Activated T-cell treated with anti-CD3 and anti-CD28 coated beads, Interleukin-2, amount 50 U/mL, for 24 hours (primary cell): ENCODE measurements at regions not wholly inside any gene's neighbourhood (a gene's known extent, or its start where the extent isn't known, plus 50 kb on each side); places are given as distances from the start of the nearest gene placed in this dataset.

Source experiments
- DNase-seq: peaks from one replicate; pipeline ENCODE4 v3.0.0-alpha.2; 2020
- H3K27ac Mint-ChIP-seq: 2 replicates; pipeline ENCODE4 v1.8.0; 2020; ENCODE audit warnings: mild to moderate bottlenecking, mixed read lengths
- H3K27me3 Mint-ChIP-seq: 2 replicates; pipeline ENCODE4 v1.8.0; 2020; ENCODE audit warnings: mixed read lengths
- H3K36me3 Mint-ChIP-seq: 2 replicates; pipeline ENCODE4 v1.8.0; 2020; ENCODE audit warnings: low read depth, mixed read lengths
- H3K4me1 Mint-ChIP-seq: 2 replicates; pipeline ENCODE4 v1.8.0; 2020; ENCODE audit warnings: low read depth, mixed read lengths
- H3K4me3 Mint-ChIP-seq: 2 replicates; pipeline ENCODE4 v1.8.0; 2020; ENCODE audit warnings: mild to moderate bottlenecking, moderate library complexity, mixed read lengths
- H3K9me3 Mint-ChIP-seq: 2 replicates; pipeline ENCODE4 v1.8.0; 2020; ENCODE audit warnings: mixed read lengths

DNA sequence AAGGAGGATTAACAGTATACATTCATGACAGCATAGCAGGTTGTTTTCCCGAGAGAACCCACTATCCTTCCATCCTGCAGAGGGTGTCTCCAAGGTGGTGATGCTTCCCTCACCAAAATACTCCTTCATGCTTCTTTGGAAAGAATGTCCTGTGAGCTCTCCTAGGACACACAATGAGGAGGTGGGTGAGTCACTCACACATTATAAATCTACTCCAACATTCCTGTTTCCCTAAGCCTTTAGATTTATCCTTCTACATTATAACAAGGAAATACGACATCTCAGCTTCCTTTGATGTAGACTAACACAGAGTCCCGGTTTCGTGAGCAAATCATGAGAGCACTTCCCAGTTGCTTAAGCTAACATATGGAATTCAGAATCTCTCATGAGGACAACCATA lies 689.7 kb upstream of the CELF2 start:
- no peaks in the 10 kb centered on the region for H3K9me3 Mint-ChIP-seq
- no peak overlapping the region for H3K27ac Mint-ChIP-seq
- H3K36me3 Mint-ChIP-seq = no peaks in the 10 kb centered on the region
- no peak overlapping the region for H3K4me3 Mint-ChIP-seq
- H3K27me3 Mint-ChIP-seq = peaks cover 30% of the 10 kb centered on the region
- DNase-seq = no peak
- no peaks in the 10 kb centered on the region for H3K4me1 Mint-ChIP-seq

DNA sequence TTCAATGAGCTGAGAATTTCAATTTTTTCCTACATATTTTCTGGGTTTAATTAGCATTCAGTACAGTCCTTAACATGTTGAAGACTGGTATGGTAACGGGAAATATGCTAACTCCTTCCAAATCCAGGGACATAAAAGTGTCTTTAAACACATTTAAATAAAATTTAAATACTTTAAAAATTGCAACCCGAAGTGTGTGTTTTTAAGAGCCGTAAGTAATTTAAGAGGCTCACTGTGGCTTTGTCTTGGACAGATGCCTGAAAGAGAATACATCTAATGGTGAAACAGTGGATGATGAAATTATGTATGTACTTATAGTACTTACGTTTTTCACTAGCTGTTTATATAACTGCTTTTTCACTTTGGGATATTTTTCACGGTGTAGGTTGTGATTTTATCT lies 687.3 kb upstream of the CELF2 start:
- Mint-ChIP-seq H3K27me3 (peaks cover 36% of the 10 kb centered on the region), H3K36me3 (no peaks in the 10 kb centered on the region), H3K27ac (no peak overlapping the region), H3K9me3 (no peaks in the 10 kb centered on the region), H3K4me1 (no peaks in the 10 kb centered on the region), H3K4me3 (no peak overlapping the region)
- no peak for DNase-seq

DNA sequence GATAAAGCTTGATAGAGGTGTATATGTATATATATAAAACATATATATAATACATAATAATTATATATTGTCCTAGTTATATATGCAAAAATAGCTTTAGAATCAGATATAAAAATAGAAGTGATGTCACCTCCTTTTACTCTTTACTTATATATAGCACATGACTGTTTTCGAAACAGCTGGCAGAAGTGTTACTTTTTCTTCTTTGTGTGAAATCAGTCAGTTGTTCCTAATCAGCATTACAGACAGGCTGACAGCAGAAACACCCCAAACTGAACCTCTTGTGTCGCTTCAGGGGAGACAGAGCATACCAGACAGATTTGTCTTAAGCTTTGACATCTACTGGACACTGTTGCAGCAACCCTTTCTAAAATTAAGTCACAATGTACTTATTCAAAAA lies 684.9 kb upstream of the CELF2 start:
- Mint-ChIP-seq H3K4me3 (no peak overlapping the region), H3K9me3 (no peaks in the 10 kb centered on the region), H3K27me3 (peaks cover 30% of the 10 kb centered on the region), H3K4me1 (no peaks in the 10 kb centered on the region), H3K36me3 (no peaks in the 10 kb centered on the region), H3K27ac (no peak overlapping the region)
- no peak for DNase-seq

DNA sequence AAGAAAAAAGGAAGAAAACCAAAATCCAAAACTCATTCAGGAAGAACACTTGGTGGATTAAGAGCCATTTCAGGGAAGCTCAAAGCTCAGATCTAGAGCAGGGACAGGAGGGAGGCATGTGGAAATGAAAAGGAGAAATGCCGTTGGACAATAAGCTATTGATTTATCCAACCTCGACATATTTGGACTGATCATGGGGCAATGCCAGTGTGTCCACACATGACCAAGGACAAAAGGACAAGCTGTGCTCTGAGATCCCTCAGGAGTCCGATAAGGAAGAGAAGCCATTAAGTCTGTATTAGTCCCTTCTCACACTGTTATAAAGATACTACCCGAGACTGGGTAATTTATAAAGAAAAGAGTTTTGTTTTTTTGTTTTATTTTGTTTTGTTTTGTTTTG lies 684.0 kb upstream of the CELF2 start:
- peaks cover 25% of the 10 kb centered on the region for H3K27me3 Mint-ChIP-seq
- H3K27ac Mint-ChIP-seq = no peak overlapping the region
- H3K4me3 Mint-ChIP-seq = no peak overlapping the region

DNA sequence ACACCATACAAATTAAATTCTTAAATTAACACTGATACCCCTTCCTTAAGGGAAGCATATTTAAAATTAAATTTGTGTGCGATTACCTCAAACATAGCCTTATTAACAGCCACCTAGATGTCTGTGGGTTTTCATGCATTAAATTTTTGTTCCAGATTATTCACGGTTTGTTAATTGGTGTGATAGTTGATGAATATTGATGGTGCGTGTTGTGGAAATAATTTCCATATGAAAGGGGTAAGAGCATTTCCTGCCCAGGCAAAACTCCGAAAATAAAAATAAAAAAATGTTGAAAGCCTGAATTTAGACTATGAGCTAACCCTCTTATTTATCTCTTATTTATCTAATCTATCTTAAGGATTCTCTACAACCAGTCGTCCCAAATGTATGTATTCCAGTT lies 679.3 kb upstream of the CELF2 start:
- Mint-ChIP-seq H3K27me3 (peaks cover 15% of the 10 kb centered on the region), H3K36me3 (no peaks in the 10 kb centered on the region), H3K9me3 (no peaks in the 10 kb centered on the region), H3K27ac (no peak overlapping the region), H3K4me1 (no peaks in the 10 kb centered on the region), H3K4me3 (no peak overlapping the region)
- no peak for DNase-seq

More for the DNA sequence above, 684.0 kb upstream of the CELF2 start:
- DNase-seq = no peak
- Mint-ChIP-seq H3K4me1 (no peaks in the 10 kb centered on the region), H3K9me3 (no peaks in the 10 kb centered on the region), H3K36me3 (no peaks in the 10 kb centered on the region)

DNA sequence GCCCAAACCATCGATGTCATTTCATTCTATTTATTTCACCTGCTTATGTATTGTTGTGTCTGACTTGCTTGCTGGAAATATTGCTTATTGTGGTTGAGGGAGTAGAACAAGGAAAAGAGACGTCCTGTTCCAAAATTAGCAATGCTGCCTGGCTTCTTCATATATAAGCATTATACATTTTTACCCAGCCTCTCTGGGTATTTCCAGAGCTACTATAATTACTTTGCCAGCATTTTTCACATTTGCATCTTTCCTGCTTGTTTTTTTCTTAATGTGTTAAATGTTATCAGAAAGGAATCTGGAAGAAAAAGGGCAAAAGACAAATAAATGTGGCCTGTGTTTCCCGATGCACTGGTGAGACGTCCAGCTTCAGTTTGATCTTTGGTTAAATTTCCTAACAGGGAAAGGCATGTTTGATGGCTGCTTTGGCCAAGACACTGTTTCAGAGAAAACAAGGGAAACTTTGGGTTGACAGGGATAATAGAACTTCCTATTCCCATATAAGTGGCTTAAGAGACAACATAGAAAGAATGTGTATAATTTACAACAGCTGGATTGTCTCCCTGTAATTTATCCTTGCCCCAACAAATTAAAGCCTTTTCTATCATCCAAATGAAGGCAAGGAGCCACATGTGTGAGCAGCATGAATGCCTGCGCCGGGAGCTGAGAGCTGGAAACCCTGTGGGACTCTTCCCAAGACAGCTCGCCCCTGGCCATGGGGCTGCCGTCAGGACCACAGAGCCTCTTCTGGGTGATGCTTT lies 671.1 kb upstream of the CELF2 start:
- H3K27me3 Mint-ChIP-seq = peaks cover 3% of the 10 kb centered on the region
- no peak for DNase-seq
- no peaks in the 10 kb centered on the region for H3K9me3 Mint-ChIP-seq
- no peaks in the 10 kb centered on the region for H3K36me3 Mint-ChIP-seq
- H3K27ac Mint-ChIP-seq = no peak overlapping the region
- no peaks in the 10 kb centered on the region for H3K4me1 Mint-ChIP-seq
- no peak overlapping the region for H3K4me3 Mint-ChIP-seq

DNA sequence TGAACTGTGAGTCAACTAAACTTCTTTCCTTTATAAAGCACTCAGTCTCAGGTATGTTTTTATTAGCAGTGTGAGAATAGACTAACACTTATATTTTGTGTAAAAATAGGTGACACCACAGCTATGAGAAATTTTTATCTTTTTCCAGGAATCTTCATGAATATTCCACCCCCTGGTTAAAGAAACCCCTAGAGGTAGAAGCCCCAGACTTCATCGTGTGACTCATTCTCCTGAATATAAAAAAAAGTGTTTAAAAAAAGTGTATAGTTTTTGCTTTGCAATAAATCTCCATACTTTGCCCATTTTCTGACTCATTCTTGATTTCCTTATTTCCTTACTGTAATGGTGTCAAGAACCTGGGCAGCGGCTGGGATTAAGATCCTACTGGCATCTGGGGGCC lies 667.6 kb upstream of the CELF2 start:
- Mint-ChIP-seq H3K36me3 (no peaks in the 10 kb centered on the region), H3K4me1 (no peaks in the 10 kb centered on the region), H3K9me3 (no peaks in the 10 kb centered on the region), H3K27me3 (peaks cover 15% of the 10 kb centered on the region), H3K4me3 (no peak overlapping the region), H3K27ac (no peak overlapping the region)
- no peak for DNase-seq

DNA sequence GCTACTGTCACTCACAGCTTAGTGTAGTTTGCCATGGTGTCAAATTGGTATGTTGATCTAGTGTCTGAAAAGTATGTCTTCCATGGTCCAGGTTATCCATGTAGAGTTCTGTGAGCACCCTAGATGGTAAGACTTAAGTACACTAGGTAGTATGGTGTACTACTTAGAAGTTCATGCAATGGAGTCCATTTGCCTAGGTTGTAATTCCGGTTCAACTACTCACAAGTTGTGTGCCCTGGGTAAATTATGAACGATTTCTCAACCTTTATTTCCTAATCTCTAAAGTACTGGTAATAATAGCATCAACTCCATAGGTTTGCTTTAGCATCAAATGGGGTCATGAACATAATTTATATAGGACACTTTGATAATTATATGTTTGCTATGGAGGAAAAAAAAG lies 666.2 kb upstream of the CELF2 start:
- no peak for DNase-seq
- Mint-ChIP-seq H3K36me3 (no peaks in the 10 kb centered on the region), H3K4me1 (no peaks in the 10 kb centered on the region), H3K27me3 (peaks cover 18% of the 10 kb centered on the region), H3K27ac (no peak overlapping the region), H3K4me3 (no peak overlapping the region), H3K9me3 (no peaks in the 10 kb centered on the region)

DNA sequence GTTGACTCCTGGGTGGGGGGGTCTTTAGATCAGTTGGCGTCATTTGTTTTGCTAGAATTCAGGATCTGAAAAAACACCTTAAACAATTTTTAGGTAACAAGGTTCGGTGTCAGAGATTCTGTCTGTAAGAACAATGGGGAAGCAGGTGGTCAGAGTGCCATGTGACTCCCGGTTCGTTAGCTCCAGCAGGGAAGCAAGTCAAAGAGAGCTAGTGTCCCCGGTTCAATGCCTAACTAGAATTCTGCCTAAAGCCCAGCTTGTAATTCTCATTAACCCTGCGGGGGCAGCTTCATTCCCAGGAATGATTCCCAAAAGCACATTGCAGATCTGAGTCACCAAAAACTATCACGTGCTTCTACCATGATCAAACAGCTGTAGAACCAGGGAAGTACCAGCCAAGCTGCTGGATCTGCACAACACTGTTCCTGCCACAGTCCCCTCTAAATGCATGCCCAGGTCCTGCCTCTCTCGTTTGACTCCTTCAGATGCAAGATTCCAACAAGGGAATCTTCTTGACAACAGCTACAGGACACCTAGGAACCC lies 664.3 kb upstream of the CELF2 start:
- H3K9me3 Mint-ChIP-seq = no peaks in the 10 kb centered on the region
- no peak for DNase-seq
- no peak overlapping the region for H3K27ac Mint-ChIP-seq
- H3K4me3 Mint-ChIP-seq = no peak overlapping the region
- no peaks in the 10 kb centered on the region for H3K36me3 Mint-ChIP-seq
- H3K4me1 Mint-ChIP-seq = no peaks in the 10 kb centered on the region
- peaks cover 18% of the 10 kb centered on the region for H3K27me3 Mint-ChIP-seq

DNA sequence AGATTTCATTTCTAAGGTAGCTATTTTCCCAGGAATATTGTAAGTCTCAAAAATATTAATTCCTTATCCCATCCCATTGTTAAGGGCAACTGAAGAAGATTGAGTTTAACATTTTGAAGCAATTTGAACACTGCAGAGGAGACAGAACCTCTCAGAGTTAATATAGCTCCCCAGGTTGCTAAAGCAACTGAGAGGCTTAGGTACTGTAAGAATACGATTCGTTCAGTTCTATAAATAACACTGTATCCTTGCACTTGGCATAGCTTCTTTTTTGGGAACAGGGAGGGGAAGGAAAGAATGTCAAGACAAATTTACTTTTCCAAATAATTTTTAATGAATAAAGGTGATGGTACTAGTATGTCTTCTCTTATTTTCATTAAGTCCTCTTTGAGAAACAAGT lies 658.4 kb upstream of the CELF2 start:
- H3K36me3 Mint-ChIP-seq = no peaks in the 10 kb centered on the region
- H3K4me3 Mint-ChIP-seq = no peak overlapping the region
- peaks cover 20% of the 10 kb centered on the region for H3K27me3 Mint-ChIP-seq
- no peak for DNase-seq
- H3K27ac Mint-ChIP-seq = no peak overlapping the region
- H3K4me1 Mint-ChIP-seq = no peaks in the 10 kb centered on the region
- no peaks in the 10 kb centered on the region for H3K9me3 Mint-ChIP-seq

DNA sequence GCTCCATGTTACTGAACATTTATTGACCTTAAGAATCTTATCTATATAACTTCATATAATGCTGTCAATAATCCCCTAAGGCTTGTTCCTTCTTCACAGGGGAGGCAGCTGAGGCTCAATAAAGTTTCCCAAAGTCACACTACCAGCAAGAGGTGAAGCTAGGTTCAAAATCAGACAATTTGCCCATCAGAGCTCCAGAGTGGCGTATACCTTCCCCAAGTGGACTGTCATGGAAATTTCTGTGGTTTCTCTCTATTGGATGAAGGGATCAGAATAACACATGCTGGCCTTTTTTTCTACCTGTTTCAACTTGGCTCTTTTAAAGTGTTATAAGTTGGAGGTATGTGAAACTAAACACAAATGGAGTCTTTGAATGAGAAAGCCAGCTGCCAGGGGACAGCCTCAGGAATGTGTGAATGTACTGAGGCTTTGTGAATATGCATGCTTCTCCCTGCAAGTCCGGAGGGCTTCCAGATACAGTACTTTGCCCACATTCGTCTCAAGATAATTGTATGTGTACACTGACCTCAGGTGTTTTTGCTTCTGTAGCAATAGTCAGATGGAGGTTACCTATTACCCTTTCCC lies 656.3 kb upstream of the CELF2 start:
- no peak for DNase-seq
- no peaks in the 10 kb centered on the region for H3K9me3 Mint-ChIP-seq
- no peaks in the 10 kb centered on the region for H3K4me1 Mint-ChIP-seq
- H3K4me3 Mint-ChIP-seq = no peak overlapping the region
- H3K27me3 Mint-ChIP-seq = peaks cover 17% of the 10 kb centered on the region
- H3K36me3 Mint-ChIP-seq = no peaks in the 10 kb centered on the region
- no peak overlapping the region for H3K27ac Mint-ChIP-seq

DNA sequence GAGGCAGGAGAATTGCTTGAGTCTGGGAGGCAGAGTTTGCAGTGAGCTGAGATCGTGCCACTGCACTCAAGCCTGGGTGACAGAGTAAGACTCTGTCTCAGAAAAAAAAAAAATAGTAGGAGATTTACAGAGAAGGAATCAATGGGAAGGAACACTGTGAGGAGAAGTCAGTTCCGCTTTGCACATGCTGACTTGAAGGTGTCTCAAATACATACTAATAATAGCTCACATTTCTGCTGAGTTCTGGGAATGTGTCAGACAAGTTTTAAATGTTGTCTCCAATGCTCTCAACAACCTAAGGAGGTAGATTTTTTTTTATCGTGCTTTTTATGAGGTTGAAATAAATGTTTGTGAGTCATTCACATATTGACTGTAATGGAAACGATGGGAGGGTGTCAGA lies 654.9 kb upstream of the CELF2 start:
- no peaks in the 10 kb centered on the region for H3K4me1 Mint-ChIP-seq
- no peaks in the 10 kb centered on the region for H3K36me3 Mint-ChIP-seq
- H3K4me3 Mint-ChIP-seq = no peak overlapping the region
- H3K9me3 Mint-ChIP-seq = no peaks in the 10 kb centered on the region
- no peak for DNase-seq
- peaks cover 22% of the 10 kb centered on the region for H3K27me3 Mint-ChIP-seq
- H3K27ac Mint-ChIP-seq = no peak overlapping the region

DNA sequence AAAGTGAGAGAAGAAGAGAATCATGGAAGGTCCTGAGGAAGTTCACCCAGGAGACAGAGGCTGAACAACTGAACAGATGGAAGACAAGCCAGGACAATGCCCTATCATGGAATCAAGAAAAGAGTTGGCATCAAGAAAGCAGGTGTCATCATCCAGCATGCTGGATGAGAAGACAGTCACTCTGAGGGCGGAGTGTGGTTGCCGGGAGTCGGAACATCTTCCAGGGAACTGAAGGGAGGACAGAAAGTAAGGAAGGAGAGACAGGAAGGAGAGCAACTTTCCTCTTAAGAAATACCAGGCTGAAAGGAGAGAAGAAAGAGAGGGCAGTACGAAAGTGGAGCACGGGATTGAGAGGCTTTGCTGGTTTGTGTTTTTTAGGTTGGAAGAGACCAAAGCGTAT lies 654.5 kb upstream of the CELF2 start:
- Mint-ChIP-seq H3K36me3 (no peaks in the 10 kb centered on the region), H3K4me3 (no peak overlapping the region)

DNA sequence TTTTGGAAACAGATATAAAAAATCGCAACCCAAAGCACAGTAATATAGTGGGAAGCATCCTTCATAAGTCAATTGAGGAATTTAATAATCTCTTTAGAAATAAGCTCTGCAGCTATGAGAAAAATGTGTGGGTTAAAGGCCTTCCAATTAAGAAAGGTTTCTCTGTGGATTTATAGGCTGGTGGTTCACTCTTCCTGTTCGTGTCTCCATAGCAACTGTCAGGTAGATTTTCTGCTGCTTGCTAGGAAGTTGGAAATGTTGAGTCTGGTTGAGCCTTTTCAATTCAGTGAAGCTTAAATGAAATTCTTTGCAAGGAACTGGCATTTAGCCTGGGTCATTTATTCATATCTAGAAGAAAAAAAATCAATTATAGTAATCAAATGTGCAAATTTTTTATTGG lies 652.8 kb upstream of the CELF2 start:
- no peak for DNase-seq
- H3K4me1 Mint-ChIP-seq = no peaks in the 10 kb centered on the region
- peaks cover 22% of the 10 kb centered on the region for H3K27me3 Mint-ChIP-seq
- H3K27ac Mint-ChIP-seq = no peak overlapping the region
- no peak overlapping the region for H3K4me3 Mint-ChIP-seq
- no peaks in the 10 kb centered on the region for H3K36me3 Mint-ChIP-seq
- no peaks in the 10 kb centered on the region for H3K9me3 Mint-ChIP-seq

More for the DNA sequence above, 654.5 kb upstream of the CELF2 start:
- Mint-ChIP-seq H3K27me3 (peaks cover 22% of the 10 kb centered on the region), H3K27ac (no peak overlapping the region), H3K4me1 (no peaks in the 10 kb centered on the region), H3K9me3 (no peaks in the 10 kb centered on the region)
- DNase-seq = no peak

DNA sequence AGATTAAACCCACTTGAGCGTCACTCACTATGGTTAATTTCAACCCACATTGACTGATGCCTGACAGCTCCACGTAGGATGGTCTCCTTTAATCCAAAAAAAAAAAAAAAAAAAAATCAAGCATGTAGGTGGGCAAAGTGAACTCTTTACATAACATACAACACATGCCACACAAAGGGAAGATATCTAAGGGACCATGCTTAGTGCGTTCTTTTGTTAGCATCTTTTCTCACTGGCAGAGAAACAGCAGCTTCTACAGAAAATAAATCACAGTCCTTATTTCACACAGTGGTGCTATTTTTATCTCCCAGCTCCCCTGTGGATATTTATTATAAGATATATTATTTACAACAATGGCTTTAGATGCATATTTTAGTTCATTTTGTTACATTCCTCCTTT lies 652.0 kb upstream of the CELF2 start:
- peaks cover 22% of the 10 kb centered on the region for H3K27me3 Mint-ChIP-seq
- H3K27ac Mint-ChIP-seq = no peak overlapping the region
- no peak overlapping the region for H3K4me3 Mint-ChIP-seq
- H3K36me3 Mint-ChIP-seq = no peaks in the 10 kb centered on the region
- H3K4me1 Mint-ChIP-seq = no peaks in the 10 kb centered on the region
- no peaks in the 10 kb centered on the region for H3K9me3 Mint-ChIP-seq
- no peak for DNase-seq
